HEK293 (cell line): ENCODE measurements at regions not wholly inside any gene's neighbourhood (a gene's known extent, or its start where the extent isn't known, plus 50 kb on each side); places are given as distances from the start of the nearest gene placed in this dataset.

Experiments used
- CTCF ChIA-PET: fragments of 350-600 bp; formaldehyde crosslinking; extraction: SDS; loops from one replicate; lab custom pipeline; 2021; ENCODE audit warnings: antibody characterized with exemption; lab: Yijun Ruan, JAX
- POLR2A ChIA-PET: fragments of 300-600 bp; formaldehyde crosslinking; extraction: SDS; loops from one replicate; lab custom pipeline; 2020; ENCODE audit warnings: antibody characterized with exemption, inconsistent platforms; lab: Yijun Ruan, JAX
- H3K27ac ChIP-seq: fragments of 200-500 bp; sonication (Bioruptor generic); 2 replicates; pipeline ENCODE4 v1.5.1; 2014; ENCODE audit warnings: low read depth, low read length, control low read depth, inconsistent platforms; ENCODE audit errors: extremely low read depth
- H3K36me3 ChIP-seq, 2 experiments: fragments of 200-500 bp in 1 of 2; sonication (Bioruptor generic) in 1 of 2; 1 replicate in 1 of 2; 2 replicates in 1 of 2; pipeline ENCODE4 v1.5.1; 2014 to 2017; ENCODE audit warnings: inconsistent platforms in 2 of 2, low read length in 2 of 2; ENCODE audit not compliant: control insufficient read depth in 2 of 2, insufficient read depth in 1 of 2
- H3K4me1 ChIP-seq: fragments of 200-500 bp; sonication (Bioruptor generic); 2 replicates; pipeline ENCODE4 v1.5.1; 2014; ENCODE audit warnings: mild to moderate bottlenecking, low read length, inconsistent platforms; ENCODE audit not compliant: control insufficient read depth, insufficient read depth
- H3K4me3 ChIP-seq: 2 replicates; pipeline ENCODE4 v1.5.1; 2011; ENCODE audit warnings: low read depth, mild to moderate bottlenecking, control low read depth, low read length, moderate library complexity
- H3K9me3 ChIP-seq: fragments of 200-500 bp; sonication (Bioruptor generic); 2 replicates; pipeline ENCODE4 v1.5.1; 2014; ENCODE audit warnings: low read depth, low read length, inconsistent platforms; ENCODE audit not compliant: control insufficient read depth, insufficient read depth
- BCL11B ChIP-seq: fragments of 450-650 bp; formaldehyde crosslinking; IDR thresholded peaks from 2 replicates; pipeline ENCODE4 v1.5.1; 2016; ENCODE audit warnings: low read depth, missing biosample characterization, missing genetic modification characterization
- HOXC10 ChIP-seq: sonication (generic); formaldehyde crosslinking; IDR thresholded peaks from 2 replicates; pipeline ENCODE4 v1.8.1; 2023; ENCODE audit warnings: mild to moderate bottlenecking, missing genetic modification reagents
- OVOL3 ChIP-seq: fragments of 450-650 bp; formaldehyde crosslinking; IDR thresholded peaks from 2 replicates; pipeline ENCODE4 v1.5.1; 2016; ENCODE audit warnings: missing biosample characterization, missing genetic modification characterization
- TCF7L2 ChIP-seq: IDR thresholded peaks from 2 replicates; pipeline ENCODE4 v1.6.1; 2011; ENCODE audit warnings: low read depth, mild to moderate bottlenecking, inconsistent platforms, low read length, moderate library complexity, borderline replicate concordance
- TRIM28 ChIP-seq: IDR thresholded peaks from 2 replicates; pipeline ENCODE4 v1.6.1; 2011; ENCODE audit warnings: low read length, control low read depth, borderline replicate concordance
- ZBTB48 ChIP-seq: fragments of 450-650 bp; formaldehyde crosslinking; IDR thresholded peaks from 2 replicates; pipeline ENCODE4 v1.5.1; 2016; ENCODE audit warnings: missing biosample characterization, missing genetic modification characterization
- ZEB2 ChIP-seq: fragments of 450-650 bp; formaldehyde crosslinking; IDR thresholded peaks from 2 replicates; pipeline ENCODE4 v1.5.1; 2016; ENCODE audit warnings: missing biosample characterization, missing genetic modification characterization
- ZIC2 ChIP-seq: fragments of 450-650 bp; formaldehyde crosslinking; IDR thresholded peaks from 2 replicates; pipeline ENCODE4 v1.5.1; 2016; ENCODE audit warnings: missing biosample characterization, missing genetic modification characterization
- ZNF112 ChIP-seq: fragments of 450-650 bp; formaldehyde crosslinking; IDR thresholded peaks from 2 replicates; pipeline ENCODE4 v1.5.0; 2017; ENCODE audit warnings: missing biosample characterization, missing genetic modification characterization
- ZNF174 ChIP-seq: fragments of 450-650 bp; formaldehyde crosslinking; IDR thresholded peaks from 2 replicates; pipeline ENCODE4 v1.5.0; 2017; ENCODE audit warnings: missing biosample characterization, mild to moderate bottlenecking, missing genetic modification characterization
- ZNF341 ChIP-seq: fragments of 450-650 bp; formaldehyde crosslinking; IDR thresholded peaks from 2 replicates; pipeline ENCODE4; 2016; ENCODE audit warnings: low read depth, missing biosample characterization, missing genetic modification characterization
- ZNF416 ChIP-seq: fragments of 450-650 bp; formaldehyde crosslinking; IDR thresholded peaks from 2 replicates; pipeline ENCODE4 v1.5.1; 2016; ENCODE audit warnings: missing biosample characterization, missing genetic modification characterization
- ZNF510 ChIP-seq: fragments of 450-650 bp; formaldehyde crosslinking; IDR thresholded peaks from 2 replicates; pipeline ENCODE4 v1.5.1; 2018; ENCODE audit warnings: mild to moderate bottlenecking, missing genetic modification characterization, missing biosample characterization; ENCODE audit not compliant: insufficient replicate concordance
- ZNF560 ChIP-seq: fragments of 450-650 bp; formaldehyde crosslinking; IDR thresholded peaks from 2 replicates; pipeline ENCODE4 v1.5.1; 2017; ENCODE audit warnings: missing biosample characterization, missing genetic modification characterization, borderline replicate concordance
- ZNF600 ChIP-seq: fragments of 450-650 bp; formaldehyde crosslinking; IDR thresholded peaks from 2 replicates; pipeline ENCODE4 v1.5.1; 2016; ENCODE audit warnings: missing biosample characterization, missing genetic modification characterization
- ZNF76 ChIP-seq: fragments of 450-650 bp; formaldehyde crosslinking; IDR thresholded peaks from 2 replicates; pipeline ENCODE4; 2016; ENCODE audit warnings: low read depth, missing biosample characterization, missing genetic modification characterization, borderline replicate concordance
- TF ChIP-seq, protein P1 (sequence below): fragments of 450-650 bp; formaldehyde crosslinking; IDR thresholded peaks from 2 replicates; pipeline ENCODE4 v1.5.1; 2016; ENCODE audit warnings: missing biosample characterization, missing genetic modification characterization
- TF ChIP-seq, protein P2 (sequence below): fragments of 450-650 bp; formaldehyde crosslinking; IDR thresholded peaks from 2 replicates; pipeline ENCODE4 v1.5.1; 2016; ENCODE audit warnings: missing biosample characterization, missing genetic modification characterization
- TF ChIP-seq, protein P3 (sequence below): fragments of 450-650 bp; formaldehyde crosslinking; IDR thresholded peaks from 2 replicates; pipeline ENCODE4 v1.5.1; 2016; ENCODE audit warnings: missing biosample characterization, missing genetic modification characterization

DNA sequence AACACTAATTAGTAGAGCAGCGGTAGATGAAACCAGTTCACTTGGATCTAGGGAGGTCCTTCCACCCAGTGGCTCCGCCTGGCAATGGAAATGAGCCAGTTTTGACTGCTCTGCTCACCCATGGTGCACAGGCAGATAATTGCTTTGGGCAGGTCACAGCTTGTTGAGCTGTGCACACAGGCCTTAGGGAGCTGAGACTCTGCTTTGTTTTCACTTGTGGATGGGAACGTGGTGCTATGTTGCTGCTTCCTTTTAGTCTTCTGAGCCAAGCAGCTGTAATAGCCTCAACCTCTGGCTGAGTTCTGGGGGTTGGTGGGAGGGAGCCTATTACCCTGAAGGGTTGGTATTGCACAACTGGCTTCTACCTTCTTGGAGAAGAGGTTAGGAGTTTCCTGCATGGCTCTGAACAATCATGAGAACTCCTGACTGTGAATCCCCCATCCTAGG lies 262.3 kb upstream of the MTNR1B start (continued):
- TF ChIP-seq, protein P1, sequence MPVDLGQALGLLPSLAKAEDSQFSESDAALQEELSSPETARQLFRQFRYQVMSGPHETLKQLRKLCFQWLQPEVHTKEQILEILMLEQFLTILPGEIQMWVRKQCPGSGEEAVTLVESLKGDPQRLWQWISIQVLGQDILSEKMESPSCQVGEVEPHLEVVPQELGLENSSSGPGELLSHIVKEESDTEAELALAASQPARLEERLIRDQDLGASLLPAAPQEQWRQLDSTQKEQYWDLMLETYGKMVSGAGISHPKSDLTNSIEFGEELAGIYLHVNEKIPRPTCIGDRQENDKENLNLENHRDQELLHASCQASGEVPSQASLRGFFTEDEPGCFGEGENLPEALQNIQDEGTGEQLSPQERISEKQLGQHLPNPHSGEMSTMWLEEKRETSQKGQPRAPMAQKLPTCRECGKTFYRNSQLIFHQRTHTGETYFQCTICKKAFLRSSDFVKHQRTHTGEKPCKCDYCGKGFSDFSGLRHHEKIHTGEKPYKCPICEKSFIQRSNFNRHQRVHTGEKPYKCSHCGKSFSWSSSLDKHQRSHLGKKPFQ (tag by site-specific recombination): peak; percentile 84
- TF ChIP-seq ZNF416: no peak
- TF ChIP-seq ZNF76 (tag by site-specific recombination): peak; percentile 73; the same call in 1 of the 2 replicates
- TF ChIP-seq, protein P2, sequence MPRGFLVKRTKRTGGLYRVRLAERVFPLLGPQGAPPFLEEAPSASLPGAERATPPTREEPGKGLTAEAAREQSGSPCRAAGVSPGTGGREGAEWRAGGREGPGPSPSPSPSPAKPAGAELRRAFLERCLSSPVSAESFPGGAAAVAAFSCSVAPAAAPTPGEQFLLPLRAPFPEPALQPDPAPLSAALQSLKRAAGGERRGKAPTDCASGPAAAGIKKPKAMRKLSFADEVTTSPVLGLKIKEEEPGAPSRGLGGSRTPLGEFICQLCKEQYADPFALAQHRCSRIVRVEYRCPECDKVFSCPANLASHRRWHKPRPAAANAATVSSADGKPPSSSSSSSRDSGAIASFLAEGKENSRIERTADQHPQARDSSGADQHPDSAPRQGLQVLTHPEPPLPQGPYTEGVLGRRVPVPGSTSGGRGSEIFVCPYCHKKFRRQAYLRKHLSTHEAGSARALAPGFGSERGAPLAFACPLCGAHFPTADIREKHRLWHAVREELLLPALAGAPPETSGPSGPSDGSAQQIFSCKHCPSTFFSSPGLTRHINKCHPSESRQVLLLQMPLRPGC (tag by site-specific recombination): peak; percentile 79
- no peak for TF ChIP-seq BCL11B
- TF ChIP-seq ZBTB48 (tag by site-specific recombination): peak; percentile 93
- TF ChIP-seq HOXC10 (CRISPR knock-in tag): no peak
- TF ChIP-seq, protein P3, sequence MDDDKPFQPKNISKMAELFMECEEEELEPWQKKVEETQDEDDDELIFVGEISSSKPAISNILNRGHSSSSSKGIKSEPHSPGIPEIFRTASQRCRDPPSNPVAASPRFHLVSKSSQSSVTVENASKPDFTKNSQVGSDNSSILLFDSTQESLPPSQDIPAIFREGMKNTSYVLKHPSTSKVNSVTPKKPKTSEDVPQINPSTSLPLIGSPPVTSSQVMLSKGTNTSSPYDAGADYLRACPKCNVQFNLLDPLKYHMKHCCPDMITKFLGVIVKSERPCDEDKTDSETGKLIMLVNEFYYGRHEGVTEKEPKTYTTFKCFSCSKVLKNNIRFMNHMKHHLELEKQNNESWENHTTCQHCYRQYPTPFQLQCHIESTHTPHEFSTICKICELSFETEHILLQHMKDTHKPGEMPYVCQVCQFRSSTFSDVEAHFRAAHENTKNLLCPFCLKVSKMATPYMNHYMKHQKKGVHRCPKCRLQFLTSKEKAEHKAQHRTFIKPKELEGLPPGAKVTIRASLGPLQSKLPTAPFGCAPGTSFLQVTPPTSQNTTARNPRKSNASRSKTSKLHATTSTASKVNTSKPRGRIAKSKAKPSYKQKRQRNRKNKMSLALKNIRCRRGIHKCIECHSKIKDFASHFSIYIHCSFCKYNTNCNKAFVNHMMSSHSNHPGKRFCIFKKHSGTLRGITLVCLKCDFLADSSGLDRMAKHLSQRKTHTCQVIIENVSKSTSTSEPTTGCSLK: no peak
- TF ChIP-seq ZNF341 (tag by site-specific recombination): peak; percentile 81
- TF ChIP-seq TRIM28: peak; percentile 99
- TF ChIP-seq ZIC2 (tag by site-specific recombination): peak; percentile 83
- TF ChIP-seq TCF7L2: 0 out of 2 replicates have a peak, but pooled peaks have one; percentile 51
- peak; percentile 88 for TF ChIP-seq ZNF600 (tag by site-specific recombination)
- peak; percentile 88 for TF ChIP-seq ZEB2 (tag by site-specific recombination)

DNA sequence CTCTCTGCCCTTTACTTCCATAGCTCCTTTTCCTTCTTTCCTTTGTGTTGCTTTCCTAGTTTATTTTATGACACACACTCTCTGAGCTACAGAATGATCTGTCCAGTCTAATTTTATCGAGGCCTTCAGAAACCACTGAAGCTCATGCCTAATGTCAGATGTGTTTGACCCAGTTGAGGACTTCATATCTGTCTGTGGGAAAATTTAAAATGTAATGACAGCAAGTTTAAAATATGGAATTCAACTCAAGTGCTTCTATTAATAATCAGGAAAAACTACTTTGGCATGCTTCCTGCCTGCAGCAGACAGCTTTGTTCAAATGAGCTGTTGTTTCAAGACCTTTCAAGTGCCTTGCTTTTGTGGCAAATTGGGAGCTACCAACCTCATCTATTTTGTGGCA lies 261.8 kb upstream of the MTNR1B start:
- peaks cover 9% of the 10 kb centered on the region for H3K4me1 ChIP-seq
- POLR2A ChIA-PET: no interaction called here
- H3K9me3 ChIP-seq: no peaks in the 10 kb centered on the region
- H3K36me3 ChIP-seq: no peaks in the 10 kb centered on the region
- CTCF ChIA-PET: interaction anchor here (0.6 to 0.7 kb wide), 2 partner anchors 88 to 509 kb away, joined by 3 to 4 read pairs; no protein-coding TSS in a partner anchor
- TF ChIP-seq OVOL3 (tag by site-specific recombination): no peak
- TF ChIP-seq, protein P1 (tag by site-specific recombination): no peak
- no peak overlapping the region for H3K4me3 ChIP-seq
- peak overlapping the region; percentile 83 for H3K27ac ChIP-seq

DNA sequence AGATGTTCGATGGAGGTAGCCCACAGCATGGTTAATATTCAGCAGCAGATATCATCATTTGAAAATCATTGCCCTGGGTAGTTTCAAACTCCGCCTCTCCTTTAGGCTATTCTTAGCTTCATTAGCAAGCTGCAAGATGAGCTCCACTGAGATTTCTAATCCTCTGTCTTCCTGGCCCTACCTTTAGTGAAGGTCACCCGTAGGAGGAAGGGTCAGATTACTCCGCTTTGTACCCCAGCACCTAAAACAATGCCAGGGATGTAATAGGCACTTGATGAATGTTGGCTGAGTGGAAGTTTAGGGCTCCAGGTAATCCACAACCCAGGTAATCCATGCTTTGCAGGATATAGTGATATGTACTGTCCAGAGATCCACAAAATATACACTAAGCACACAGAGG lies 260.1 kb upstream of the MTNR1B start:
- H3K9me3 ChIP-seq: no peaks in the 10 kb centered on the region
- no peak for TF ChIP-seq ZNF510 (tag by site-specific recombination)
- no peak for TF ChIP-seq ZNF112
- TF ChIP-seq ZNF560 (tag by site-specific recombination): no peak
- no peak for TF ChIP-seq ZNF174 (tag by site-specific recombination)
- TF ChIP-seq ZNF600 (tag by site-specific recombination): no peak
- TF ChIP-seq ZBTB48 (tag by site-specific recombination): no peak
- H3K27ac ChIP-seq: no peak overlapping the region
- ChIA-PET CTCF (interaction anchor here (0.7 kb wide), 1 partner anchor 1329 kb away, joined by 3 read pairs; no protein-coding TSS in a partner anchor), POLR2A (no interaction called here)
- H3K36me3 ChIP-seq: no peaks in the 10 kb centered on the region
- peaks cover 6% of the 10 kb centered on the region for H3K4me1 ChIP-seq
- no peak overlapping the region for H3K4me3 ChIP-seq
